Psoas muscle (tissue), 7 donors: ENCODE measurements at regions not wholly inside any gene's neighbourhood (a gene's known extent, or its start where the extent isn't known, plus 50 kb on each side); places are given as distances from the start of the nearest gene placed in this dataset.

Source experiments
- ATAC-seq, 4 donors: fragments of 200-7000 bp; cut with Tn5 transposase; one replicate each; pipeline ENCODE4 v1.9.1; 2020; ENCODE audit warnings: moderate library complexity in 3 of 4, mild to moderate bottlenecking in 2 of 4
- DNase-seq, 2 donors: peaks; one replicate each; pipeline ENCODE4 v3.0.0-alpha.2; 2020
- H3K27ac ChIP-seq: fragments of 200-600 bp; one replicate; pipeline ENCODE4 v1.8.0; 2022
- H3K27me3 ChIP-seq, 3 donors: fragments of 200-600 bp in 1 of 3; one replicate each; pipeline versions ENCODE4 v1.6.1 to v1.8.0; 2013 to 2022; ENCODE audit warnings: low read length in 2 of 3, mild to moderate bottlenecking in 2 of 3, moderate library complexity in 1 of 3; ENCODE audit not compliant: insufficient read depth in 3 of 3
- H3K36me3 ChIP-seq, 2 donors: fragments of 200-600 bp in 1 of 2; one replicate each; pipeline versions ENCODE4 v1.6.1 to v1.8.0; 2013 to 2022; ENCODE audit warnings: low read depth in 1 of 2, mild to moderate bottlenecking in 1 of 2, moderate library complexity in 1 of 2; ENCODE audit not compliant: insufficient read depth in 1 of 2
- H3K4me1 ChIP-seq: fragments of 200-600 bp; one replicate; pipeline ENCODE4 v1.8.0; 2022
- H3K4me3 ChIP-seq: fragments of 200-600 bp; one replicate; pipeline ENCODE4 v1.8.0; 2022; ENCODE audit warnings: mild to moderate bottlenecking
- H3K9me3 ChIP-seq: fragments of 200-600 bp; one replicate; pipeline ENCODE4 v1.8.0; 2022
- CTCF ChIP-seq: fragments of 200-600 bp; IDR thresholded peaks from one replicate; pipeline ENCODE4 v1.8.0; 2022; ENCODE audit warnings: antibody characterized with exemption
- WGBS, 3 donors: extraction: QIAGEN DNeasy Blood & Tissue Kit; methylation state at CpG; one replicate each; pipeline versions ENCODE4 v1.1.6 to v1.1.7; 2013; 5-methylcytosine and 5-hydroxymethylcytosine counted together
- intact Hi-C, 2 donors: fragments of 100-400 bp; cut with DNase I; formaldehyde crosslinking; loops; one replicate each; pipeline versions ENCODE4 v1.11.0 to v1.14.2; 2022
- donor health status: healthy with polysubstance abuse.
- donor health status: DM: no; HTN: no; CAD: no; lungs with moderate emphysema.
- donor health status: Bipolar disorder and iron deficiency.
- donor health status: healthy.
- donor health status: DM: yes; HTN: yes; CAD: no.
- donor health status: DM: no; HTN: no; CAD: no.
- donor health status: DM: yes; HTN: yes; CAD: no.

- no peak for ATAC-seq
Measured at GRCh38 chr5:4901924-4902323, 238.2 kb upstream of the ADAMTS16 start.

GRCh38 chr5:4905674-4906520, 234.2 kb upstream of the ADAMTS16 start:
- Histone ChIP-seq H3K9me3 (no peaks in the 10 kb centered on the region), H3K27ac (no peak overlapping the region), H3K36me3 (no peaks in the 10 kb centered on the region), H3K4me3 (no peak overlapping the region), H3K27me3 (peaks cover 0 to 11% (median 4%) of the 10 kb centered on the region in 3 donors), H3K4me1 (no peaks in the 10 kb centered on the region)
- DNase-seq = peak; percentile 65 to 70
- WGBS, 3 donors = 32 to 45% (median 33%) methylated on average over 19 of the region's 19 CpGs
- no peak for TF ChIP-seq CTCF
- intact Hi-C loops = no loop called here
- peak in 3 of 4 donors; percentile 48 to 63 (median 52) for ATAC-seq

More at GRCh38 chr5:4901924-4902323, 238.2 kb upstream of the ADAMTS16 start:
- 13 to 25% (median 16%) methylated on average over 5 of the region's 5 CpGs for WGBS, 3 donors
- no peak overlapping the region for H3K27ac ChIP-seq
- intact Hi-C loops = no loop called here
- no peak for TF ChIP-seq CTCF
- H3K9me3 ChIP-seq = no peaks in the 10 kb centered on the region
- peaks cover 0 to 11% (median 6%) of the 10 kb centered on the region in 3 donors for H3K27me3 ChIP-seq
- no peak overlapping the region for H3K4me3 ChIP-seq
- no peaks in the 10 kb centered on the region for H3K36me3 ChIP-seq
- no peak for DNase-seq
- H3K4me1 ChIP-seq = no peaks in the 10 kb centered on the region

- H3K9me3 ChIP-seq = no peaks in the 10 kb centered on the region
- H3K4me1 ChIP-seq = no peaks in the 10 kb centered on the region
- WGBS, 3 donors = 56 to 58% (median 57%) methylated on average over 1 of the region's 1 CpG
- no peak for TF ChIP-seq CTCF
- no peaks in the 10 kb centered on the region for H3K36me3 ChIP-seq
- no peak for DNase-seq
- no peak overlapping the region for H3K27ac ChIP-seq
- intact Hi-C loops = no loop called here
- H3K27me3 ChIP-seq = peaks cover 0 to 4% (median 0%) of the 10 kb centered on the region in 3 donors
- ATAC-seq = no peak
- no peak overlapping the region for H3K4me3 ChIP-seq
Measured at GRCh38 chr5:4906786-4907185, 233.3 kb upstream of the ADAMTS16 start.

- intact Hi-C loops = no loop called here
- Histone ChIP-seq H3K9me3 (no peaks in the 10 kb centered on the region), H3K4me1 (no peaks in the 10 kb centered on the region), H3K36me3 (no peaks in the 10 kb centered on the region), H3K4me3 (no peak overlapping the region), H3K27me3 (no peaks in the 10 kb centered on the region), H3K27ac (no peak overlapping the region)
- 46 to 58% (median 52%) methylated on average over 3 of the region's 3 CpGs for WGBS, 3 donors
- no peak for DNase-seq
- no peak for TF ChIP-seq CTCF
- ATAC-seq = no peak
Measured at GRCh38 chr5:4907571-4907970, 232.6 kb upstream of the ADAMTS16 start.
